GM23338 (cell line): ENCODE measurements at regions not wholly inside any gene's neighbourhood (a gene's known extent, or its start where the extent isn't known, plus 50 kb on each side); places are given as distances from the start of the nearest gene placed in this dataset.

ENCODE experiments used
- ATAC-seq: fragments of 200-7000 bp; cut with Tn5 transposase; 3 replicates; pipeline ENCODE4 v1.9.1; 2020
- DNase-seq: peaks from one replicate; pipeline ENCODE4 v3.0.0-alpha.2; 2015; ENCODE audit warnings: low spot score
- H2AFZ ChIP-seq: fragments of 200-600 bp; sonication (generic); 2 replicates; pipeline ENCODE4 v1.8.0; 2016; ENCODE audit warnings: antibody characterized with exemption, mild to moderate bottlenecking, moderate library complexity
- H3F3A ChIP-seq: fragments of 200-600 bp; sonication (generic); replicated peaks from 2 replicates; pipeline ENCODE4 v1.8.0; 2017; ENCODE audit warnings: antibody characterized with exemption, mixed run types, low read depth
- H3K27ac ChIP-seq: fragments of 200-600 bp; sonication (generic); 2 replicates; pipeline ENCODE4 v1.6.1; 2016; ENCODE audit warnings: low read depth
- H3K27me3 ChIP-seq: fragments of 200-600 bp; sonication (generic); 2 replicates; pipeline ENCODE4 v1.8.0; 2016; ENCODE audit warnings: mild to moderate bottlenecking, mixed run types, moderate library complexity; ENCODE audit not compliant: insufficient read depth
- H3K36me3 ChIP-seq: fragments of 200-600 bp; sonication (generic); 2 replicates; pipeline ENCODE4 v1.8.0; 2016; ENCODE audit warnings: mild to moderate bottlenecking; ENCODE audit not compliant: insufficient read depth
- H3K4me1 ChIP-seq: fragments of 200-600 bp; sonication (generic); 2 replicates; pipeline ENCODE4 v1.8.0; 2016; ENCODE audit warnings: mild to moderate bottlenecking, moderate library complexity; ENCODE audit not compliant: insufficient read depth
- H3K4me2 ChIP-seq: fragments of 200-600 bp; sonication (generic); 2 replicates; pipeline ENCODE4 v1.7.1; 2017; ENCODE audit warnings: mixed run types
- H3K4me3 ChIP-seq: fragments of 200-600 bp; sonication (generic); 2 replicates; pipeline ENCODE4 v1.6.1; 2016; ENCODE audit warnings: mixed run types
- H3K79me2 ChIP-seq: fragments of 200-600 bp; sonication (generic); replicated peaks from 2 replicates; pipeline ENCODE4 v1.8.0; 2017; ENCODE audit warnings: mild to moderate bottlenecking; ENCODE audit not compliant: insufficient read depth
- H3K9me2 ChIP-seq: fragments of 200-600 bp; sonication (generic); 2 replicates; pipeline ENCODE4 v1.8.0; 2017; ENCODE audit not compliant: insufficient read depth
- H4K20me1 ChIP-seq: fragments of 200-600 bp; sonication (generic); replicated peaks from 2 replicates; pipeline ENCODE4 v1.8.0; 2017; ENCODE audit warnings: mild to moderate bottlenecking; ENCODE audit not compliant: insufficient read depth
- H3K27ac Mint-ChIP-seq: 2 replicates; pipeline ENCODE4 v1.8.0; 2020; ENCODE audit warnings: inconsistent platforms, mild to moderate bottlenecking, moderate library complexity, mixed read lengths
- H3K27me3 Mint-ChIP-seq: 3 replicates; pipeline ENCODE4 v1.8.0; 2022; ENCODE audit warnings: low read depth, mild to moderate bottlenecking, moderate library complexity, mixed read lengths, inconsistent platforms; ENCODE audit not compliant: insufficient read depth, poor library complexity
- H3K36me3 Mint-ChIP-seq: 3 replicates; pipeline ENCODE4 v1.8.0; 2021; ENCODE audit warnings: low read depth, mild to moderate bottlenecking, inconsistent platforms, moderate library complexity, mixed read lengths
- H3K4me1 Mint-ChIP-seq: 3 replicates; pipeline ENCODE4 v1.8.0; 2020; ENCODE audit warnings: mild to moderate bottlenecking, inconsistent platforms, mixed read lengths
- H3K4me3 Mint-ChIP-seq: 3 replicates; pipeline ENCODE4 v1.8.0; 2021; ENCODE audit warnings: moderate library complexity, mild to moderate bottlenecking, inconsistent platforms, mixed read lengths
- H3K9me3 Mint-ChIP-seq: 3 replicates; pipeline ENCODE4 v1.8.0; 2020; ENCODE audit warnings: moderate library complexity, mild to moderate bottlenecking, inconsistent platforms, mixed read lengths
- CREB1 ChIP-seq: fragments of 250-450 bp; sonication (Bioruptor Pico); IDR thresholded peaks from 2 replicates; pipeline ENCODE4 v1.5.0; 2020; ENCODE audit warnings: low read depth, mild to moderate bottlenecking, moderate library complexity
- CTCF ChIP-seq, 2 experiments: fragments of 200-600 bp in 1 of 2; sonication (generic) in 1 of 2; conservative IDR thresholded peaks; 2 replicates each; pipeline versions ENCODE4 v1.5.1 to v1.6.1; 2016 to 2017; ENCODE audit warnings: antibody characterized with exemption in 2 of 2, low read depth in 2 of 2, mild to moderate bottlenecking in 2 of 2, moderate library complexity in 1 of 2
- EZH2 ChIP-seq: fragments of 200-600 bp; sonication (generic); IDR thresholded peaks from one replicate; pipeline ENCODE4 v1.8.0; 2017; ENCODE audit warnings: antibody characterized with exemption, mild to moderate bottlenecking, low read depth; ENCODE audit not compliant: unreplicated experiment
- EZH2phosphoT487 ChIP-seq: fragments of 200-600 bp; sonication (generic); IDR thresholded peaks from one replicate; pipeline ENCODE4 v1.8.1; 2018; ENCODE audit warnings: antibody characterized with exemption; ENCODE audit not compliant: unreplicated experiment
- JUNB ChIP-seq: IDR thresholded peaks from one replicate; pipeline ENCODE4 v1.6.1; 2016; ENCODE audit warnings: antibody characterized with exemption; ENCODE audit not compliant: unreplicated experiment
- NANOG ChIP-seq: IDR thresholded peaks from 2 replicates; pipeline ENCODE4 v1.6.1; 2016; ENCODE audit warnings: antibody characterized with exemption, borderline replicate concordance
- POLR2AphosphoS5 ChIP-seq: IDR thresholded peaks from 2 replicates; pipeline ENCODE4 v1.6.1; 2016; ENCODE audit warnings: antibody characterized with exemption, low read depth
- STAT1 ChIP-seq: IDR thresholded peaks from one replicate; pipeline ENCODE4 v1.6.1; 2016; ENCODE audit warnings: antibody characterized with exemption; ENCODE audit not compliant: unreplicated experiment
- ZNF114 ChIP-seq: fragments of 250-450 bp; sonication (Bioruptor Pico); IDR thresholded peaks from 2 replicates; pipeline ENCODE4 v1.5.0; 2020; ENCODE audit warnings: mild to moderate bottlenecking, moderate library complexity
- TF ChIP-seq, protein P1 (sequence below): IDR thresholded peaks from one replicate; pipeline ENCODE4 v1.6.1; 2018; ENCODE audit warnings: antibody characterized with exemption; ENCODE audit not compliant: unreplicated experiment
- TF ChIP-seq, protein P2 (sequence below): IDR thresholded peaks from 2 replicates; pipeline ENCODE4 v1.6.1; 2016; ENCODE audit warnings: antibody characterized with exemption
- TF ChIP-seq, protein P3 (sequence below): fragments of 250-450 bp; sonication (Bioruptor Pico); IDR thresholded peaks from 2 replicates; pipeline ENCODE4 v1.5.0; 2020; ENCODE audit warnings: mild to moderate bottlenecking, moderate library complexity

DNA sequence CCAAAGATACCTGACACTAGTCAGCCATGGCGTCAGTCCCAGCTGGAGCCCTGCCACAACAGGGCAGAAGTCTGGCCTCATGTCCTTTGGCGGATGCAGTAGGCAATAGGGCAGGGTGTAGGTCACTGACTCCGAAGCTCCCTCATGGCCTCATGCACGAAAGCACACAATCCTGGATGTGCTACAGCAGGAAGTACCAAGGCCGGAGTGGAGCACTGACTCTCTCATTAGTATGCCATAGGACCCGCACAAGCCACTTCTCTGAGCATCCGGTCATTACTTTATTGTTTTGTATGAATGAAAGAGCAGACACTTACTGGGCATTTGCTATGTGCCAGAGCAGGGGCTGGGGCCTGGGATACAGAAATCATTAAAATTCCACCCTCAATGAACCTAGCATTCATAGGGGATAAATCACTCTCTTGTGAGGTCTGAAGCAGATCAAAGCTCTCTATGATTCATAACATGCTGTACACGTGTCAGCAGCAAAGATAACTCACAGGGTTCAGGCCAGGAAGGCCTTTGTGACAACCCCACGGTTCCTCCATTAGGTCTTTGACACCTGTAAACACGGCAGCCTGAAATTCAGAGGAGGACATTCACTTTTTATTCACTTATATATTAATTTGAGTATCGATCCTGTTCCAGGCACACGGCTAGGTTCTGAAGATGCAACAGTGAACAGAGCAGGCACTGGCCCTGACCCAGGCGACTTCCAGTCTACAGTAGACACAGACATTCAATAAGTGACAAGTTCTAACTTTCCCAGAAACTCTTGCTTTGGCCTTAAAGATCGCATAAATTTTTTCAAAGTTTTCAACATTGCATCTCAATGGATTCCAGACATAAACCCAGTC lies 357.9 kb upstream of the USP24 start:
- ATAC-seq (no peak), DNase-seq (no peak)
- Mint-ChIP-seq H3K4me3 (no peak overlapping the region), H3K27me3 (no peaks in the 10 kb centered on the region), H3K27ac (no peak overlapping the region), H3K4me1 (peaks cover 5% of the 10 kb centered on the region; the same call in 1 of the 3 replicates), H3K36me3 (peaks cover 8% of the 10 kb centered on the region), H3K9me3 (peaks cover 13% of the 10 kb centered on the region)
- no peak overlapping the region for H2AFZ ChIP-seq
- H3K27ac ChIP-seq: no peak overlapping the region
- H3K4me3 ChIP-seq: no peak overlapping the region
- H3K9me2 ChIP-seq: peaks cover 5% of the 10 kb centered on the region; the same call in 1 of the 2 replicates
- TF ChIP-seq CTCF (conservative IDR thresholded peaks at IDR 0.05; ENCODE audit: low read depth in 2 of 2): no peak
- TF ChIP-seq, protein P1, sequence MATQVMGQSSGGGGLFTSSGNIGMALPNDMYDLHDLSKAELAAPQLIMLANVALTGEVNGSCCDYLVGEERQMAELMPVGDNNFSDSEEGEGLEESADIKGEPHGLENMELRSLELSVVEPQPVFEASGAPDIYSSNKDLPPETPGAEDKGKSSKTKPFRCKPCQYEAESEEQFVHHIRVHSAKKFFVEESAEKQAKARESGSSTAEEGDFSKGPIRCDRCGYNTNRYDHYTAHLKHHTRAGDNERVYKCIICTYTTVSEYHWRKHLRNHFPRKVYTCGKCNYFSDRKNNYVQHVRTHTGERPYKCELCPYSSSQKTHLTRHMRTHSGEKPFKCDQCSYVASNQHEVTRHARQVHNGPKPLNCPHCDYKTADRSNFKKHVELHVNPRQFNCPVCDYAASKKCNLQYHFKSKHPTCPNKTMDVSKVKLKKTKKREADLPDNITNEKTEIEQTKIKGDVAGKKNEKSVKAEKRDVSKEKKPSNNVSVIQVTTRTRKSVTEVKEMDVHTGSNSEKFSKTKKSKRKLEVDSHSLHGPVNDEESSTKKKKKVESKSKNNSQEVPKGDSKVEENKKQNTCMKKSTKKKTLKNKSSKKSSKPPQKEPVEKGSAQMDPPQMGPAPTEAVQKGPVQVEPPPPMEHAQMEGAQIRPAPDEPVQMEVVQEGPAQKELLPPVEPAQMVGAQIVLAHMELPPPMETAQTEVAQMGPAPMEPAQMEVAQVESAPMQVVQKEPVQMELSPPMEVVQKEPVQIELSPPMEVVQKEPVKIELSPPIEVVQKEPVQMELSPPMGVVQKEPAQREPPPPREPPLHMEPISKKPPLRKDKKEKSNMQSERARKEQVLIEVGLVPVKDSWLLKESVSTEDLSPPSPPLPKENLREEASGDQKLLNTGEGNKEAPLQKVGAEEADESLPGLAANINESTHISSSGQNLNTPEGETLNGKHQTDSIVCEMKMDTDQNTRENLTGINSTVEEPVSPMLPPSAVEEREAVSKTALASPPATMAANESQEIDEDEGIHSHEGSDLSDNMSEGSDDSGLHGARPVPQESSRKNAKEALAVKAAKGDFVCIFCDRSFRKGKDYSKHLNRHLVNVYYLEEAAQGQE: no peak
- TF ChIP-seq ZNF114 (CRISPR knock-in tag): no peak
- TF ChIP-seq STAT1: no peak
- TF ChIP-seq EZH2: no peak
- TF ChIP-seq POLR2AphosphoS5: no peak
- TF ChIP-seq, protein P2, sequence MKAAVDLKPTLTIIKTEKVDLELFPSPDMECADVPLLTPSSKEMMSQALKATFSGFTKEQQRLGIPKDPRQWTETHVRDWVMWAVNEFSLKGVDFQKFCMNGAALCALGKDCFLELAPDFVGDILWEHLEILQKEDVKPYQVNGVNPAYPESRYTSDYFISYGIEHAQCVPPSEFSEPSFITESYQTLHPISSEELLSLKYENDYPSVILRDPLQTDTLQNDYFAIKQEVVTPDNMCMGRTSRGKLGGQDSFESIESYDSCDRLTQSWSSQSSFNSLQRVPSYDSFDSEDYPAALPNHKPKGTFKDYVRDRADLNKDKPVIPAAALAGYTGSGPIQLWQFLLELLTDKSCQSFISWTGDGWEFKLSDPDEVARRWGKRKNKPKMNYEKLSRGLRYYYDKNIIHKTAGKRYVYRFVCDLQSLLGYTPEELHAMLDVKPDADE: no peak
- TF ChIP-seq JUNB: no peak
- no peak for TF ChIP-seq CREB1 (CRISPR knock-in tag)
- no peak for TF ChIP-seq EZH2phosphoT487
- TF ChIP-seq, protein P3, sequence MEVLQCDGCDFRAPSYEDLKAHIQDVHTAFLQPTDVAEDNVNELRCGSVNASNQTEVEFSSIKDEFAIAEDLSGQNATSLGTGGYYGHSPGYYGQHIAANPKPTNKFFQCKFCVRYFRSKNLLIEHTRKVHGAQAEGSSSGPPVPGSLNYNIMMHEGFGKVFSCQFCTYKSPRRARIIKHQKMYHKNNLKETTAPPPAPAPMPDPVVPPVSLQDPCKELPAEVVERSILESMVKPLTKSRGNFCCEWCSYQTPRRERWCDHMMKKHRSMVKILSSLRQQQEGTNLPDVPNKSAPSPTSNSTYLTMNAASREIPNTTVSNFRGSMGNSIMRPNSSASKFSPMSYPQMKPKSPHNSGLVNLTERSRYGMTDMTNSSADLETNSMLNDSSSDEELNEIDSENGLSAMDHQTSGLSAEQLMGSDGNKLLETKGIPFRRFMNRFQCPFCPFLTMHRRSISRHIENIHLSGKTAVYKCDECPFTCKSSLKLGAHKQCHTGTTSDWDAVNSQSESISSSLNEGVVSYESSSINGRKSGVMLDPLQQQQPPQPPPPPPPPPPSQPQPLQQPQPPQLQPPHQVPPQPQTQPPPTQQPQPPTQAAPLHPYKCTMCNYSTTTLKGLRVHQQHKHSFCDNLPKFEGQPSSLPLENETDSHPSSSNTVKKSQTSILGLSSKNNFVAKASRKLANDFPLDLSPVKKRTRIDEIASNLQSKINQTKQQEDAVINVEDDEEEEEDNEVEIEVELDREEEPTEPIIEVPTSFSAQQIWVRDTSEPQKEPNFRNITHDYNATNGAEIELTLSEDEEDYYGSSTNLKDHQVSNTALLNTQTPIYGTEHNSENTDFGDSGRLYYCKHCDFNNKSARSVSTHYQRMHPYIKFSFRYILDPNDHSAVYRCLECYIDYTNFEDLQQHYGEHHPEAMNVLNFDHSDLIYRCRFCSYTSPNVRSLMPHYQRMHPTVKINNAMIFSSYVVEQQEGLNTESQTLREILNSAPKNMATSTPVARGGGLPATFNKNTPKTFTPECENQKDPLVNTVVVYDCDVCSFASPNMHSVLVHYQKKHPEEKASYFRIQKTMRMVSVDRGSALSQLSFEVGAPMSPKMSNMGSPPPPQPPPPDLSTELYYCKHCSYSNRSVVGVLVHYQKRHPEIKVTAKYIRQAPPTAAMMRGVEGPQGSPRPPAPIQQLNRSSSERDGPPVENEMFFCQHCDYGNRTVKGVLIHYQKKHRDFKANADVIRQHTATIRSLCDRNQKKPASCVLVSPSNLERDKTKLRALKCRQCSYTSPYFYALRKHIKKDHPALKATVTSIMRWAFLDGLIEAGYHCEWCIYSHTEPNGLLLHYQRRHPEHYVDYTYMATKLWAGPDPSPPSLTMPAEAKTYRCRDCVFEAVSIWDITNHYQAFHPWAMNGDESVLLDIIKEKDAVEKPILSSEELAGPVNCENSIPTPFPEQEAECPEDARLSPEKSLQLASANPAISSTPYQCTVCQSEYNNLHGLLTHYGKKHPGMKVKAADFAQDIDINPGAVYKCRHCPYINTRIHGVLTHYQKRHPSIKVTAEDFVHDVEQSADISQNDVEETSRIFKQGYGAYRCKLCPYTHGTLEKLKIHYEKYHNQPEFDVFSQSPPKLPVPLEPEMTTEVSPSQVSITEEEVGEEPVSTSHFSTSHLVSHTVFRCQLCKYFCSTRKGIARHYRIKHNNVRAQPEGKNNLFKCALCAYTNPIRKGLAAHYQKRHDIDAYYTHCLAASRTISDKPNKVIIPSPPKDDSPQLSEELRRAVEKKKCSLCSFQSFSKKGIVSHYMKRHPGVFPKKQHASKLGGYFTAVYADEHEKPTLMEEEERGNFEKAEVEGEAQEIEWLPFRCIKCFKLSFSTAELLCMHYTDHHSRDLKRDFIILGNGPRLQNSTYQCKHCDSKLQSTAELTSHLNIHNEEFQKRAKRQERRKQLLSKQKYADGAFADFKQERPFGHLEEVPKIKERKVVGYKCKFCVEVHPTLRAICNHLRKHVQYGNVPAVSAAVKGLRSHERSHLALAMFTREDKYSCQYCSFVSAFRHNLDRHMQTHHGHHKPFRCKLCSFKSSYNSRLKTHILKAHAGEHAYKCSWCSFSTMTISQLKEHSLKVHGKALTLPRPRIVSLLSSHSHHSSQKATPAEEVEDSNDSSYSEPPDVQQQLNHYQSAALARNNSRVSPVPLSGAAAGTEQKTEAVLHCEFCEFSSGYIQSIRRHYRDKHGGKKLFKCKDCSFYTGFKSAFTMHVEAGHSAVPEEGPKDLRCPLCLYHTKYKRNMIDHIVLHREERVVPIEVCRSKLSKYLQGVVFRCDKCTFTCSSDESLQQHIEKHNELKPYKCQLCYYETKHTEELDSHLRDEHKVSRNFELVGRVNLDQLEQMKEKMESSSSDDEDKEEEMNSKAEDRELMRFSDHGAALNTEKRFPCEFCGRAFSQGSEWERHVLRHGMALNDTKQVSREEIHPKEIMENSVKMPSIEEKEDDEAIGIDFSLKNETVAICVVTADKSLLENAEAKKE (CRISPR knock-in tag): no peak
- no peak for TF ChIP-seq NANOG
- no peaks in the 10 kb centered on the region for H3F3A ChIP-seq
- H4K20me1 ChIP-seq: no peaks in the 10 kb centered on the region
- H3K4me1 ChIP-seq: peaks cover 6% of the 10 kb centered on the region; the same call in 1 of the 2 replicates
- no peaks in the 10 kb centered on the region for H3K27me3 ChIP-seq
- no peaks in the 10 kb centered on the region for H3K36me3 ChIP-seq
- no peaks in the 10 kb centered on the region for H3K79me2 ChIP-seq
- no peak overlapping the region for H3K4me2 ChIP-seq
